GOT3 (cell line): ENCODE measurements at regions not wholly inside any gene's neighbourhood (a gene's known extent, or its start where the extent isn't known, plus 50 kb on each side); places are given as distances from the start of the nearest gene placed in this dataset.
"Not testable (repeated sequence)": the region's sequence is repeated elsewhere in the genome, so short reads cannot be mapped to it uniquely, and the experiment has no call there.

Experiments used
- DNase-seq: peaks from one replicate; lab custom pipeline; 2025; ENCODE audit warnings: mixed read lengths; lab: John Stamatoyannopoulos, UW

DNA sequence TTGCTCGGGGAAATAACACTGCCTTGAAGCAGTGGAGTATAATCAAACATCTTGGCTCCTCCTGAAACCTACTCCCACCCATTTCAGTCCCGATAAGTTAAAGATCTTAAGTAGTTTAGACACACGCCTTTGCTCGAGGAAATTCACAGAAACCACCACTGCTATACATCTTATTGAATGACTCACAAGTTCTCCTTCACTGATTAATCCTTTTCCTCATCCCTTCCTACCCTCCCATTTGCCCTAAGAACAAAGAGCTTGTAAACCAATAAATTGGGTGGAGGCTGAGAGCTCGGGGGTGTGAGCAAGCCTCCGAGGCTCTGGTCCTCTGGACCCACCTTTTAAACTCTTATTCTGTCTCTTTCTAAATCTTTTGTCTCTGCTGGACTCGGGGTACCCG lies 86.5 kb downstream of the XCL2 start:
- DNase-seq = not testable (repeated sequence)

DNA sequence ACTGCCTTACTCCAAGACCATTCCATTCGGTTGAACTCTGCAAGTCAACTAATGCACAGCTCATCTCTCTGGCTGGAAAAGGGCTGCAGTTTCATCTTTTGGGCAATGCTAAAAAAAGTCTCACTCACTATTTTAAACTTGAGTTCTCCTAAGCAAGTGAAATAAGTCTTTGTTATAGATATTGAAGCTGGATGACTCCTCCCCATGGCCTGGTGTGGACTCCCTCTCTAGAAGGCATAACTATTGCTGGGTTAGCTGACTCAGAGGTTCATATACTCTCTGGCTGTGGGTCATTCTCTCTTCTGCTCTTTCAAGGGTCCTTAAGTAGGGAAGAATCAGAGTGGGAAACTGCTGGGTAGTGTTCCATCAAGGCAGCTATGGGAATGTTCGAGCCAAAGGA lies 88.0 kb downstream of the XCL2 start:
- DNase-seq = no peak

DNA sequence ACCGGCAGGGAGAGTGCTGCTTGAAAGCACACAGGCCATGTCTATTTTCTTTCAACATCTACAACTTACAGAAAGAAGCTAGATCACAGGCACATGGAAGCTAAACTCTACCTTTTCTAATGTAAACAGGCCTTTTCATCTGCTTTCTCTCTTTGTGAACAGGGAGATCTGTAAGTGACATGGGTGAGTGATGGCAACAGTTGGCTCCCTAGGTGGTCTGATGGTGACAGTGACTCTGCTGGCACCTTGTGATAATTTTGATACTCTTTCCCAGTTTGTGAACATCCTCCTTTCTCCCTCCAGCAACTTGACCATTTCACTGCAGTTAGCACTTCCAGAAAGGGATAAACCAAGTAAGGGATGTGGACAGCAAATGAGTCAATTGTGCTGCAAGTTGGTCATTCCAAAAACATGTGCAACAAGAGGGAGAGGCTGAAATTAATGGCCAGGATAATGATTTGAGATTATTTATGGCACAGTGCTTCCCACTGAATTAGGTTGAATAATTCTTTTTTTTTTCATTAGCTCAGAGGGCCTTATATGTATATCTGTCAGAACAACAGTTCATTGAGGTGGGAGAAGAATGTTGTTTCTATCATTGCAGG lies 89.5 kb downstream of the XCL2 start:
- no peak for DNase-seq

DNA sequence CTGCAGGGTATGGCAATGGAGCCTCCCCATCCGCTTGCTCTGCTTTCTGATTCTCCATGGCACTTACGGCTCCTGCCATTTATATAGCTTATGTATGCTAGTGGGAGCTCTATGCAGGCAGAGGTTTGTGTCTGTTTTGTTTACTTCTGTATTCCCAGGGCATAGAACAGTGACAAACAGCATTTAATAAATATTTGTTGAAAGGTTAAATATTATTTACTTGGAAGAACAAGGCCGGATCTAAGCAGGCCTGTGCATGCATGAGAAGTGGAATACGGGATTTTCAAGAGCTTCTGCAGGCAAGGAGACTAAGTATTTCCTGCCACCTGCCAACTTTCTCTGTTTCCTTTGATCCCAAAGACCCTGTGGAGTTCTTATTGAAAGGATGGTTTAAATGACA lies 90.7 kb downstream of the XCL2 start:
- no peak for DNase-seq

DNA sequence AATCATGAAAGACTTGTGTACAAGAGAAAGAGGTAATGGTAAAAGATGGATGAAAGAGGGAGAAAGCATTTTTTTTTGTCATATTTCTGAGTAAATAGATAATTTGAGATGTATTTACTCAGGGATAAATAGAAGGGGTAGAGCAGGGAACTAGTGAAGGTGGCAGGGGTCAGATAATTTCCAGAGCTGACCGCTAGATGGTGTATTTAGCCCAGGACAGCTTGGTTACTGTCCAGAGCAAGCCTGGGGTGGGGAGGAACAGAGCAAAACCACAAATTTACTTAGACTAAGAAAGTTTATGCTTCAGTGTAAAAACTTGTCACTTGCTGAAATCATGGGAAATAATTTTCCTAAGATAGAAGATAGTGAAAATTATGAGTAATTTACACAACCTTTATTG lies 91.5 kb downstream of the XCL2 start:
- no peak for DNase-seq

DNA sequence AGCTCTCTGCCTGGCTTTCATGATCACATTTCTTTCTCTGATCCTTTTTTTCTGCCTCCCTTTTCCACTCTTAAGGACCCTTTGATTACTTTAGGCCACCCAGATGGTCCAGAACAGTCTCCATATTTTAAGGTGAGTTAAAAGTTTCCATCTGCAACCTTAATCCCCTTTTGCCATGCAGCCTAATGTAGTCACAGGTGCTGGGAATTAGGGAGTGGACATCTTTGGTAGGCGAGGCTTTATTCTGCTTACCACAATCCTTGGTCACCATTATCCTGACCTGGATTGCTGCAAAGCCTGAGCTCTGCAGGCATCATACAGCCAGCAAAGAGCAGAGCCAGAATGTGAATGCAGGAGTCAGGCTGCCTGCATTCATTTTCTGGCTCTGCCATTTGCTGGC lies 95.9 kb downstream of the XCL2 start:
- DNase-seq = no peak

DNA sequence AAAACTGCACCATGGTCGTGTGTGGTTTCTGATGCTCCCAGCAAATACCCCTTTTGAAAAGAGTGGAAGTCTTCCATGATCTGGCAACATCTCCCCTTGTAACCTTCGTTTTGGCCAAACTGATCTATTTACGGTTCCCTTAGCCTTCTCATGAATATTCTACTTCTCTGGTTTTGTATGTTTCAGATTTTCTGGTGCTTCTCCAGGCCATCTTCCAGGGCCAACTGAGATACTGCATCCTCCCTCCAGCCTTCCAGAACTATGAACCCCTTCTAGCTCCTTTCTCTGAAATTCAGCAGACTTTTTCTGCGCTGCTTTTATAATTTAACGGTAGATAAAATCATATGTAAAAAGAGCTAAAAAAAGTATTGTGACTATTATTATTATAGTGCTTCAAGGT lies 97.7 kb downstream of the XCL2 start:
- no peak for DNase-seq

DNA sequence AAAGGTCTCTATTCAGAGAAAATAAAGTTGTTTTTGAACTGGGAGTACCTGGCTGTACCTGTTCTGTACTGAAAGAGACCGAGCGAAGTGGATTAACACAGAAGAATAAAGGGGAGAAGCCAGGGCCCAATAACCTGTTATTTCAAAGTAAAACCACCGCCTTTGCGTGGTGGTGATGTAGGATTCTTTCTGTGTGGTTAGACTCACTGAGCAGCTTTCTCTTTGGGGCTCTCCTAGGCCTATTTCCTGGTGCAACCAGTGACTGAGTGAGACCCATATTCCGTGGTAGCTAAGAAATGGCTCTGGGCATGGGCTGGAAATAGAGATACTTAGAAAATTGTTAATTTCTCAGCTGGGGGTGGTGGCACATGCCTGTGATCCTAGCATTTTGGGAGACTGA lies 99.9 kb downstream of the XCL2 start:
- DNase-seq = no peak

DNA sequence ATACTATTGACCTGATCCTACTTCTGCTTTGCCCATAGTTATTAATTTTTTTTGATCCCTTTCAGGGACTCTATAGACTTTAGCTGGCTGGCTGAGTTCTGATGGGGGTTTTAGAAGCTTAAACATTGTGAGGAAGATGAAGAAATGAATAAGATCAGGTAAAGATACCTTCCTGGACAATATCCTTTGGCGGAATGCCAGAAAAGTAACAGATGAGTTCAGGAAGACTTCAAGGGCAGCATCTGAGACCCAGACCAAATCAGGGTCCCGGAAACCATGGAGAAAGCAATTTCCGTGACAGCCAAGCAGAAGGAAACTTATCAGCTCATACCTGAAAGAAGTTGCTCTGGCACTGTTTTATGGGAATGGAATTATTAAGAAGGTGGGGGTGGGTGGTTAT lies 100.4 kb downstream of the XCL2 start:
- no peak for DNase-seq

DNA sequence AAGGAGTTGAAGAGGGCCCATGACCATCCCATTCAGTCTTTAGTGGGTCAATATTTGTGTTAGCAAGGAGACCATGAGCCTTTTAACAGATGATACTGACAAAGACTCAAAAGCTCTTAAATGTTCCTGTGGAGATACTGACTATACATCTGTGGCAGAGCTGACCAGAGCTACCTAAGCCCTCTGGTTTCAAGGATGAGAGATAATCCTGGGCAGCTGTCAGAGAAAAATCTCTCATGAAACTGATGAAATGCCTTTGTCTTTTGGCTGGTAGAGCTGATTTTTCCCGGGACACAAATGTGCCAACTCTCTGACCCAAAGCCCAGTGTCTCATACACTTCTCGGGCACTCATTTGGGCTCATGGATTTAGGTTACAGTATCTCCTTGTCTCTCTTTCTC lies 100.9 kb downstream of the XCL2 start:
- DNase-seq = no peak

DNA sequence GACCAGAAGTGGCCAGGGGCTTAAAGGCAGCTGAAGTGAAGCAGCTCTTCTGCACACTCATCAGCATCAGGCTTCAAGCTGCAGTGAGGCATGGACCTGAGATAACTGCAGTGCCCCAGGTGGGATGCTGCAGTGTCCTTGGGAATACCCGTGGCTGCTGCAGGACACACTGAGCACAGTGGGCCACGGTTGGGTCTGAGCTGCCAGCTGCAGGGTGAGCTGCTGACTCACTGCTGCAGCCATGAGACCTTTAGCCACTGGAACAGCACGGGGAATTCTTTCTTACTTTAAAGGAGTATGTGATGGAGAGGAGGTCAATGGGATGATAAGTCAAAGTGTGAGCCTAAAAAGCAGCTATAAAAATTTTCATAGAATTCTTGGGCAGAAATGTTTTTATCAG lies 102.1 kb downstream of the XCL2 start:
- no peak for DNase-seq

DNA sequence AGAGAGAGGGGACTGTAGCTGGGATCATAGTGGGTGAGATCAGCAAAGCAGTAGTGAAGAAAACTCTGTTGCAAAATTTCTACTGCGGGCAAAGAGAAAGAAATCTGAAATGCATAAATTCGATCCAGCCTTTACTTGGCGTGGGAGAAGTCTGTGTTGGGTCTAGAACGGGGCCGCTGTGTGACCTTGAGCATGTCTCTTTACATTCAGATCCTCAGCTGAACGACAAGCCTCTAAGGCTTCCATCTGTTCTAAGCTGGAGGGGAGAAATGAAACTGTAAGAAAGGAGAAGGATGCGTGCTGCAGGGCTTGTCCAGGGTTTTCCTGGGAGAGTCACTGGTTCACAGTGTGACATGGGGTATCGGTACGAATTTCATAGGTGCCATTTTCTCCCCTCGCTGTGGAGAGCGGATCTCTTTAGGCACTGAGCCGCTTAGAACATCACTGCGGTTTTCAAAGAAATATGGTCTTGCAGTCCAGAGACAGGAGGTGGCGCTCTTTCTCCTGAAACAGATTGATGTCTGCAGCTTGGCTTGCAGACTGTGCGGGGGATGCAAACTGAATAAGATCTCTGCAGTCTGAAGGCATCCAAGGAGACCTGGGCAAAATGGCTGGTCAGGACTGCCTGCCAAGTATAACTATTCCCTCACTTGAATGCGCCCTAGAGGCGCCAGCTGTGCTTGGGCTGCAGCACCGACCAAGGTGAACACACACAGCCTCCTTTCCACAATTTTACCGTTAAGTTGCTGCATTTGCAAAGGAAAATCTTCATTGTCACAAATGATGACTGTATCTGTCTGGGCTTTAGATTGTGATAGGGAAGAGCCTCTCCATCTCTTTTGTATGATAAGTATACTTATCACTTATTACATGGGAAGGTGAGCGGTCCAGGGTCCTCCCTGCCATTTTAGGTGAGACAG lies 104.1 kb downstream of the XCL2 start:
- peak; percentile 51 for DNase-seq

DNA sequence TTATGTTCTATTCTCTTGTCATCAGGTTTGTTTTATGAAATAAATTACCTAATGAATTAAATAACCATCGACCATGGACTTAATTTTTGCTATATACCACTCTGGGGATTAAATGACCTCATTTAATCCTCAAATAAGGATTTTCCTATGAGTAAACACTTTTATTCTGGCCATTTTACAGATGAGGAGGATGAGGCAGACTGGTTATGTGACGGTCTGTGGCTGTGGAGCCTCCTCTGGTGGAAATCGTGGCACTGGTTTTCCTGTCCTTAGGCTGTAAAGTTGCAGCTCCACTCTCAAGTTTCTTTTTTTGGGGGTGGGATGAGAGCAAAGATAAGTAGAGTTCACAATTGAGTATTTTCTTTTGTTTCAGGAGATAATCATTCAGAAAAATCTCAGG lies 105.2 kb downstream of the XCL2 start:
- DNase-seq = no peak

DNA sequence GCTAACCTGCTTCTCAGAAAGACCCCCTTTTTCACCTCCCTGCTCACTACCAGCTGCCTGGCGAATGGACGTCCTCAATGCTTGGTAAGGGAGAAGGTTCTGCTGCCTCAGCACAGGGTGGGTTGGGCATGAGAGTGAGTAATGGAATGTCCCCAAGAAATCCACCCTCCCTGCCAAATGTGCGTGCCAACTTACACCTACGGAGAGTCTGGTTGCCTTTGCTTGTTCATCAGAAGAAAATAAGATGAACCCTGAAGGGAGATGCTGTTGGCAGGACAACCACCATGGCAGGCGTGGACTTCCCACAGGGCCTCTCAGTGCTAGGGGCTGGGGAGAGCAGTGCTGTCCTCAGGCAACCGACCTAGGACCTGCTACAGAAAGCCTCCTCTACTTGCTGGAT lies 106.0 kb downstream of the XCL2 start:
- DNase-seq = no peak

DNA sequence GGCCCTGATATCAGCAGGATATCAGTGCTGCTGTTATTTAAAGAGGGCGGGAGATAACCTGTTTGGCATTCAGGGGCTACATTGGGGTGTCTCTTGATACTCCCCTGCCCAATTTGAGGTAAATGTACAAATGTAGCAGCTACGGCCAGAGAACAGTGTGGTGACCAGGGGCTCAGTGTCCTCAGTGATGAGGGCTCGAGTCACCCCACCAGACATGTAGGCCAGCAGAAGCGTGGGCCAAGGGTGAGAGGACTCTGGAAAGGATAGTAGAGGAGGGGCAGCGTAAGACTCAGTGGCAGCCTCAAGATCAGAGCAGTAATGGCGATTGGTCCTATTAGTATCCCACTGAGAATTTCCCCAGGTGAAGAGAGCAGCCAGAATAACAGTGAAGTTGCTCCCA lies 108.4 kb downstream of the XCL2 start:
- DNase-seq = no peak

DNA sequence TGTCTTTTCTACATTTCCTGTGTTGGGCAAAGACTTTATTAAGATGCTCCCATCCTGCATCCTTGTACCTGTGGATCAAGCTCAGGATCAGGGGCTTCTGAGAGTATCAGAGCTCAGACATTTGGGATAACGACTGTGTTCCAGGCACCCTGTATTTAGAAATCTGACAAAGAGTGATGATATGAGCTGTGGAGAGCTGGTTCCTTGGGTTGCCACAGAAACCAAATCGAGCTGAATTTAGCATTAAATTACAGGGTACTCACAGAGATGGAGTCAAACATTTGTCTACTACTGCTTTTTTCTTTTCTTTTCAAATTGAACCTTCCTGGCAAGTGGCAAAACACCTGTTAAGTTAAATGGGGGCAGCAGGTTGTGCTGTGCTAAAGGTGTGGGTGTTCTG lies 110.6 kb downstream of the XCL2 start:
- no peak for DNase-seq

DNA sequence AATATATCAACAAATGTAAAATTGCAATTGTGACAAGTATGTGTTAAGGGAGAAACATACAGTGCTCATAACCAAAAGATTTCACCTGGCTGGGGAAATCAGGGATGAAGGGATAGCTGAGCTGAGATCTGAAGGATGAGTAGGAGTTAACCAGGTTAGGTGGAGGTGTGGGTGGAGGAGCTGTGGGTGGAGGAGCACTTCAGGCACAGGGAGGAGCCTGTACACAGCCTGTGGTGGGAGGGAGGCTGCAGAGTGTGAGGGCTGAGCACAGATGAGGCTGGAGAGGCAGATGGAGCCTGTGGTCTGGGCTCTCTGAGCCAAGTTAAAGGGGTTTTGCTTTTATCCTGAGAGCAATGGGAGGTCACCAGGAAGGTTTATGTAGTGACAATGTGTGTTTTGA lies 111.9 kb downstream of the XCL2 start:
- no peak for DNase-seq

DNA sequence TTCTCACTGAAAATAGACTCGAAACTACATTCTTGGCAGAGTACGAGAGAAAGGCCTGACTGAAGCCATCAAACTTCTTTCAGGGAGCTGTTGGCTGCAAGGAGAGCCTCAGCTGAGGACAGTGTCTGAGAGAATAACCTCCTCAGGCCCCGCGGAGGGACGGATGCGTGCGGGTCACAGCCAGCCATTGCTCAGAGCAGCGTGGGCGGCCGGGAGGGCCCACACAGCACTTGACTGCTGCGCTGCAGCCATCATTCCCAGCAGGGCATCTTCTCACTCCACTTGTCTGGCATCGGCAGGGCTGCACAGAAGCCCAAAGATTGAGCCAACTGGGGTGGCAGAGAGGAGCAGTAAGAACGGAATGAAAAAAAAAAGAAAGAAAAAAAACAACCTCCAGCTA lies 113.5 kb downstream of the XCL2 start:
- no peak for DNase-seq

DNA sequence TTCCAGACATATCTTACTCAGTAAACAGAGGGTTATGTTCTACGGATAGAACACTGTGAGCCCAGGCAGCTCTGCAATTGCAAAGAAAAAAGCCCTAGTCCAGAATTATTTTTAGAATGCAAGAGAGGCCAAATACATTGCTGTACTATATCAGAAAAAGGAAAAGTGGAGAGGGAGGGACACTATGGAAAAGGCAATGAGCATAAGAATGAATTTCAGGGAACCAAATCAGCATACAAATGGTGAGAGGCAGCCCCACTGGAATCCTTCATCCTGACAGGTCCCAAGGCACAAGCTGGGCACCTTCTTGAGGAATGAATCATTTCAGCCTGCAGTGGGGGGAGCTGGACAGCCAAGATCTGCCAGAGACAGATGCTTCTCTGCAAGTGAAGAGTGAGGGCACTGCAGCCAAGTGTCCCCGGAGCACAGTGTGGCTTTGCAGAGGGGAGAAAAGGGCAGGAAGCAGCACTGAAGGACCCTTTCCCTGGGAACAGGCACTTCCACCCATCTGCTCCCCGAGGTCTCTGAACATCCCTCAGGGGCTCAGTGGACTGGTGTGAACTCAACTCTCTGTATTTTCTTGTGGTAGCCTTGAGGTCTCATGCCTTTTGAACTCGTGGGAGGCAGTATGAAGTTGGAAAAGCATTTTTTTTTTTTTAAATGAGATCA lies 115.6 kb downstream of the XCL2 start:
- peak; percentile 64 for DNase-seq

DNA sequence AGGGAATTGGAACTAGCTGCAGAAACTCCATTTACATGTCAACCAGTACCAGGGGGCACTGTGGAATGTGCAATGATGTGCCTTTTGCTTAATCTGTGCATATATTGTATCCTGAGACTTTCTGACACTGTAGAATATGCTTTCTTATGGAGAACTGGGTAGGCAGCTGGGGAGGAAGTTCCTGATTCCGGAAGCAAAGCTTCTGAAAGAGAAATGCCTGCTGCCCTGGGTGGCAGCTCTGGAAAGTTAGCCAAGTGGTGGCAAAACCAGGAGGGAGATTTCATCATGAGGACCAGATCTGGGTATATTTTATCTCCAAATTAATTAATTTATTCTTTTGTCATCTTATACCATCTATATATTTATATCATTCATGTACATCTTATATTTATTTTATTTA lies 116.7 kb downstream of the XCL2 start:
- DNase-seq = no peak

DNA sequence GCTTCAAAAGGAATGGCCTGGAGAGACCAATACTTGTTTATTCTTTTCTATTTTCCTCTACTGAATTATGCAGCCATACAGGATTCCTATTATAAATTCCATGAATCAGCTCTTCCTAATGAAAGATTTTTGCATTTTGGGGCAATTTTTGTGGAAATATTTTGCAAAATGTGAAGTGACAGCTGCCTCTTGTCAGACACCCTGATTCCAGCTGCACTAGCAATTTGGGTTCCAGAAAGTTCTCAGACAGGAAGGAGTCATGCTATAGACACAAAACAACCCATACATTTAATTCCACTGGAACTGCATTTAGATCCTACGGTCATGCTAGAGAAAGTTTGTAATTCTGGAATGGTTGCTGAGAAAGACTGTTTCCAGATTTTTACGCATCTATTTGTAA lies 119.5 kb downstream of the XCL2 start:
- no peak for DNase-seq

DNA sequence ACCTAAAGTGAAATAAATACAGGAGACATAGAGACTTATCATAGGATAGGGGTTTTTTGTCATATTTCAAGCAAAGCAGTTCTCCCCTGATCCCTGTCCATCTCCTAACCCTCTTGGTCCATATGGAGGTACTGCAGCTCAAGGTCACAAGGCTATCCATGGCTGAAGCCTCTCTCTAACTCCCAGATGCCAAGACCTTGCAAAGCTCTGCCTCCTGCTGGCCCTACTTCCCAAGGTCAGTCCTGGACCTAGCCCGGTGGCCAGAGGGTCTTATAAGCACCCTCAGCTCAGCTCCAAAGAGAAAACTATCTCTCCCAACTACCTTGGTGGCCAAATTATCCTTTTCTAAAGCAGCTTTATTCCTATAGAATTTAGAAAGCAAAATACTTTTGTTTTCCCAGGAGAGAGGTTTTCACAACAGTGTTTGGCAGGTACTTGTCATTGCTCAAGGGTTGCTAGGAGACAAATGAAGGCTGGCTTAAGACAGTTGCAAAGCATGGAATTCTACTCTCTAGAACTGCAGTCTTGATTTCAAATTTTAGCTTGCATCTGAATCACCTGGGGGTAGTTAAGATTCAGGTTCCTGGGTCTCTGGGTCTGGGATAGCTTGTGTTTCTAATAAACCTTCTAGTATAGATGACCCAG lies 121.5 kb downstream of the XCL2 start:
- no peak for DNase-seq
